HL-60 (cell line): ENCODE measurements at regions not wholly inside any gene's neighbourhood (a gene's known extent, or its start where the extent isn't known, plus 50 kb on each side); places are given as distances from the start of the nearest gene placed in this dataset.
"Not testable (repeated sequence)": the region's sequence is repeated elsewhere in the genome, so short reads cannot be mapped to it uniquely, and the experiment has no call there.

ENCODE experiments used
- POLR2AphosphoS5 ChIP-seq: IDR thresholded peaks from 2 replicates; pipeline ENCODE4 v1.6.1; 2012; ENCODE audit warnings: low read depth
- TF ChIP-seq, protein P1 (sequence below): IDR thresholded peaks from one replicate; pipeline ENCODE4 v1.5.1; 2011; ENCODE audit warnings: low read length, control low read depth, inconsistent platforms; ENCODE audit not compliant: insufficient read depth

DNA sequence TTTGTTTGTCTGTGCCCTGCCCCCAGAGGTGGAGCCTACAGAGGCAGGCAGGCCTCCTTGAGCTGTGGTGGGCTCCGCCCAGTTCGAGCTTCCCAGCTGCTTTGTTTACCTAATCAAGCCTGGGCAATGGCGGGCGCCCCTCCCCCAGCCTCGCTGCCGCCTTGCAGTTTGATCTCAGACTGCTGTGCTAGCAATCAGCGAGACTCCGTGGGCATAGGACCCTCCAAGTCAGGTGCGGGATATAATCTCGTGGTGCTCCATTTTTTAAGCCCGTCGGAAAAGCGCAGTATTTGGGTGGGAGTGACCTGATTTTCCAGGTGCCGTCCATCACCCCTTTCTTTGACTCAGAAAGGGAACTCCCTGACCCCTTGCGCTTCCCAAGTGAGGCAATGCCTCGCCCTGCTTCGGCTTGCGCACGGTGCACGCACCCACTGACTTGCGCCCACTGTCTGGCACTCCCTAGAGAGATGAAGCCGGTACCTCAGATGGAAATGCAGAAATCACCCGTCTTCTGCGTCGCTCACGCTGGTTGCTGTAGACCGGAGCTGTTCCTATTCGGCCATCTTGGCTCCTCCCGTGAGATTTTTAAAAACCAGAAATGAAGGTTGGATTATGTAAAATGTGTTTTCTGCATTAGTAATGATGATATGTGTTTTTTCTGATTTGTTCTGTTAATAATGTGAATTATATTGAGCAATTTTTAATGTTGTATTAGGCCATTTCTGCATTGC lies 59.7 kb downstream of the CYTL1 start:
- TF ChIP-seq, protein P1, sequence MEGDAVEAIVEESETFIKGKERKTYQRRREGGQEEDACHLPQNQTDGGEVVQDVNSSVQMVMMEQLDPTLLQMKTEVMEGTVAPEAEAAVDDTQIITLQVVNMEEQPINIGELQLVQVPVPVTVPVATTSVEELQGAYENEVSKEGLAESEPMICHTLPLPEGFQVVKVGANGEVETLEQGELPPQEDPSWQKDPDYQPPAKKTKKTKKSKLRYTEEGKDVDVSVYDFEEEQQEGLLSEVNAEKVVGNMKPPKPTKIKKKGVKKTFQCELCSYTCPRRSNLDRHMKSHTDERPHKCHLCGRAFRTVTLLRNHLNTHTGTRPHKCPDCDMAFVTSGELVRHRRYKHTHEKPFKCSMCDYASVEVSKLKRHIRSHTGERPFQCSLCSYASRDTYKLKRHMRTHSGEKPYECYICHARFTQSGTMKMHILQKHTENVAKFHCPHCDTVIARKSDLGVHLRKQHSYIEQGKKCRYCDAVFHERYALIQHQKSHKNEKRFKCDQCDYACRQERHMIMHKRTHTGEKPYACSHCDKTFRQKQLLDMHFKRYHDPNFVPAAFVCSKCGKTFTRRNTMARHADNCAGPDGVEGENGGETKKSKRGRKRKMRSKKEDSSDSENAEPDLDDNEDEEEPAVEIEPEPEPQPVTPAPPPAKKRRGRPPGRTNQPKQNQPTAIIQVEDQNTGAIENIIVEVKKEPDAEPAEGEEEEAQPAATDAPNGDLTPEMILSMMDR, result not testable (repeated sequence)
- not testable (repeated sequence) for TF ChIP-seq POLR2AphosphoS5
